Posterior vena cava (tissue), 2 donors: ENCODE measurements at regions not wholly inside any gene's neighbourhood (a gene's known extent, or its start where the extent isn't known, plus 50 kb on each side); places are given as distances from the start of the nearest gene placed in this dataset.
"Not testable (repeated sequence)": the region's sequence is repeated elsewhere in the genome, so short reads cannot be mapped to it uniquely, and the experiment has no call there.

Experiments used
- DNase-seq: peaks from one replicate; pipeline ENCODE4 v3.0.0-alpha.2; 2020; ENCODE audit warnings: low spot score
- intact Hi-C, 2 donors: fragments of 100-400 bp; cut with DNase I; formaldehyde crosslinking; loops; one replicate each; pipeline versions ENCODE4 v1.14.1 to v1.14.2; 2022 to 2023
- donor health status: DM: yes; HTN: yes; CAD: no.
- donor health status: DM: yes; HTN: yes; CAD: no.

- intact Hi-C loops: no loop called here
- DNase-seq: no peak
Measured at GRCh38 chr6:6825193-6825784, 236.8 kb downstream of the LY86 start.

- intact Hi-C loops: no loop called here
- DNase-seq: no peak
Measured at GRCh38 chr6:6826095-6826901, 237.8 kb downstream of the LY86 start.

- no peak for DNase-seq
- intact Hi-C loops: no loop called here
Measured at GRCh38 chr6:6826961-6827360, 238.4 kb downstream of the LY86 start.

GRCh38 chr6:6829872-6830685 lies 241.6 kb downstream of the LY86 start:
- DNase-seq: no peak
- intact Hi-C loops: no loop called here

GRCh38 chr6:6830686-6831063 lies 242.2 kb downstream of the LY86 start:
- intact Hi-C loops, DNase-seq: not testable (repeated sequence)

- no peak for DNase-seq
- intact Hi-C loops: no loop called here
Measured at GRCh38 chr6:6832439-6832838, 243.9 kb downstream of the LY86 start.

GRCh38 chr6:6834356-6835222 lies 246.1 kb downstream of the LY86 start:
- intact Hi-C loops: no loop called here
- DNase-seq: no peak

GRCh38 chr6:6835223-6835503 lies 246.6 kb downstream of the LY86 start:
- intact Hi-C loops: no loop called here
- DNase-seq: no peak

- DNase-seq: no peak
- intact Hi-C loops: no loop called here
Measured at GRCh38 chr6:6836609-6837406, 248.3 kb downstream of the LY86 start.

GRCh38 chr6:6837541-6838080 lies 249.1 kb downstream of the LY86 start:
- intact Hi-C loops: no loop called here
- DNase-seq: no peak

GRCh38 chr6:6840831-6841291 lies 252.3 kb downstream of the LY86 start:
- no peak for DNase-seq
- intact Hi-C loops: no loop called here

GRCh38 chr6:6841571-6841970 lies 253.1 kb downstream of the LY86 start:
- intact Hi-C loops: no loop called here
- no peak for DNase-seq

GRCh38 chr6:6842291-6842690 lies 253.8 kb downstream of the LY86 start:
- no peak for DNase-seq
- intact Hi-C loops: no loop called here

GRCh38 chr6:6843057-6843627 lies 254.6 kb downstream of the LY86 start:
- DNase-seq: no peak

GRCh38 chr6:6843777-6844176 lies 255.3 kb downstream of the LY86 start:
- intact Hi-C loops: loop anchor here in 1 of 2 donors (1.0 kb wide), 1 partner anchor 31 kb away; no protein-coding TSS in a partner anchor

More at GRCh38 chr6:6843057-6843627, 254.6 kb downstream of the LY86 start:
- intact Hi-C loops: loop anchor here in 1 of 2 donors (1.0 kb wide), 1 partner anchor 31 kb away; no protein-coding TSS in a partner anchor

GRCh38 chr6:6844530-6844929 lies 256.0 kb downstream of the LY86 start:
- intact Hi-C loops: no loop called here

More at GRCh38 chr6:6843777-6844176, 255.3 kb downstream of the LY86 start:
- DNase-seq: no peak

GRCh38 chr6:6845603-6846002 lies 257.1 kb downstream of the LY86 start:
- no peak for DNase-seq
- intact Hi-C loops: no loop called here

More at GRCh38 chr6:6844530-6844929, 256.0 kb downstream of the LY86 start:
- DNase-seq: no peak

- no peak for DNase-seq
- intact Hi-C loops: no loop called here
Measured at GRCh38 chr6:6847591-6847990, 259.1 kb downstream of the LY86 start.
